Central memory CD4-positive, alpha-beta T cell (primary cell): ENCODE measurements at regions not wholly inside any gene's neighbourhood (a gene's known extent, or its start where the extent isn't known, plus 50 kb on each side); places are given as distances from the start of the nearest gene placed in this dataset.

Experiments
- DNase-seq: peaks from one replicate; pipeline ENCODE4 v3.0.0; 2022

GRCh38 chr2:204494681-204495080, 50.6 kb upstream of the PARD3B start:
- no peak for DNase-seq

- no peak for DNase-seq
Observed at GRCh38 chr2:204495381-204495780, 49.9 kb upstream of the PARD3B start.
